Tibial artery (tissue), 4 donors: ENCODE measurements at regions not wholly inside any gene's neighbourhood (a gene's known extent, or its start where the extent isn't known, plus 50 kb on each side); places are given as distances from the start of the nearest gene placed in this dataset.

Experiments
- DNase-seq, 2 donors: peaks; one replicate each; pipeline ENCODE4 v3.0.0-alpha.2; 2019
- H3K27ac ChIP-seq, 2 donors: fragments of 200-600 bp; sonication (generic) in 1 of 2; 1 replicate in 1 of 2; 2 replicates in 1 of 2; pipeline ENCODE4 v1.5.1; 2018 to 2019; ENCODE audit warnings: mild to moderate bottlenecking in 1 of 2
- H3K27me3 ChIP-seq, 2 donors: fragments of 200-600 bp; sonication (generic) in 1 of 2; one replicate each; pipeline versions ENCODE4 v1.5.1 to v1.6.0; 2016 to 2019
- H3K36me3 ChIP-seq, 3 donors: fragments of 200-600 bp; sonication (generic) in 2 of 3; one replicate each; pipeline ENCODE4 v1.5.1; 2016 to 2019; ENCODE audit warnings: mild to moderate bottlenecking in 2 of 3
- H3K4me1 ChIP-seq, 4 donors: fragments of 200-600 bp; sonication (generic) in 2 of 4; 1 replicate in 3 of 4; 2 replicates in 1 of 4; pipeline ENCODE4 v1.5.1; 2016 to 2019
- H3K4me3 ChIP-seq, 2 donors: fragments of 200-600 bp; sonication (generic) in 1 of 2; 1 replicate in 1 of 2; 2 replicates in 1 of 2; pipeline ENCODE4 v1.5.1; 2018 to 2019; ENCODE audit warnings: mild to moderate bottlenecking in 2 of 2
- H3K9me3 ChIP-seq, 3 donors: fragments of 200-600 bp; sonication (generic) in 1 of 3; one replicate each; pipeline ENCODE4 v1.5.1; 2016 to 2019
- intact Hi-C: fragments of 100-400 bp; cut with DNase I; formaldehyde crosslinking; loops from one replicate; pipeline ENCODE4 v1.15.0; 2023; ENCODE audit warnings: low total_unique reads
- TF ChIP-seq, protein P1 (sequence below), 2 experiments: fragments of 200-600 bp in 1 of 2; fragments of 450-650 bp in 1 of 2; IDR thresholded peaks; one replicate each; pipeline ENCODE4 v1.5.1; 2017 to 2019; ENCODE audit warnings: antibody characterized with exemption in 2 of 2, mild to moderate bottlenecking in 1 of 2, moderate library complexity in 1 of 2

DNA sequence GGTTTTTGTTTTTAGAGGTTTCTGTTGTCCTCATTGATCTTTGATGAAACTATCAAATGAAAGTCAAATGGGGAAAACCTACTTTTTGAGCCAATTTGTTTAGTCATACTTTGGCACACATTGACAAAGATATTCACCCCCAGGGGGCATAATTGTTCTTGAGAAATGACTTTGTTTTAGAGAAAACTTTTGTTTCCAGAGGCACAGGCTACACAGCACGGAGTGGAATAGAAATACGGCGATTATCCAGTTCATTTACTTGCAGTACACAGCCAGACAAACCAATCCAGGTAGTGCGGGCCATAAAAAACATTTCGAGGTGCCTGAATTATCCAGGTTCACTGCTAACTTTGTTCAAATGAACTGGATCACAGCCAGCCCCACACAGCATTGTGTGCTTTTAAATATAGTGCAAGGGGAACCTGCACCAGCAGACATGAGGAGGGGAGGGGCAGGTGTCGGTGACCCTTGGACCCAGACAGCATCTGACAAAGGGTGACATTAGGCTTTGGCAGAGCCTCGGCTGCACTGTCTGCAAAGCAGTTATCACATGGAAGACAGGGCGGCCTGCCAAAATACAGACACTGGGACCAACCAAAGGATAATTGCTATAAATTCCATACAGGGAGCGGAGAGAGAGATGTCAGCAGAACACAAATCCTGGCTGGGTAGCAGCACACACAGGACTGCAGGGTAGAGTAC is 179.6 kb upstream of the NOCT start:
- intact Hi-C loops, result no loop called here
- peaks cover 0 to 8% (median 0%) of the 10 kb centered on the region in 4 donors for H3K4me1 ChIP-seq
- no peak for DNase-seq
- H3K27me3 ChIP-seq, result no peaks in the 10 kb centered on the region
- no peaks in the 10 kb centered on the region for H3K9me3 ChIP-seq
- TF ChIP-seq, protein P1, sequence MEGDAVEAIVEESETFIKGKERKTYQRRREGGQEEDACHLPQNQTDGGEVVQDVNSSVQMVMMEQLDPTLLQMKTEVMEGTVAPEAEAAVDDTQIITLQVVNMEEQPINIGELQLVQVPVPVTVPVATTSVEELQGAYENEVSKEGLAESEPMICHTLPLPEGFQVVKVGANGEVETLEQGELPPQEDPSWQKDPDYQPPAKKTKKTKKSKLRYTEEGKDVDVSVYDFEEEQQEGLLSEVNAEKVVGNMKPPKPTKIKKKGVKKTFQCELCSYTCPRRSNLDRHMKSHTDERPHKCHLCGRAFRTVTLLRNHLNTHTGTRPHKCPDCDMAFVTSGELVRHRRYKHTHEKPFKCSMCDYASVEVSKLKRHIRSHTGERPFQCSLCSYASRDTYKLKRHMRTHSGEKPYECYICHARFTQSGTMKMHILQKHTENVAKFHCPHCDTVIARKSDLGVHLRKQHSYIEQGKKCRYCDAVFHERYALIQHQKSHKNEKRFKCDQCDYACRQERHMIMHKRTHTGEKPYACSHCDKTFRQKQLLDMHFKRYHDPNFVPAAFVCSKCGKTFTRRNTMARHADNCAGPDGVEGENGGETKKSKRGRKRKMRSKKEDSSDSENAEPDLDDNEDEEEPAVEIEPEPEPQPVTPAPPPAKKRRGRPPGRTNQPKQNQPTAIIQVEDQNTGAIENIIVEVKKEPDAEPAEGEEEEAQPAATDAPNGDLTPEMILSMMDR (IDR thresholded peaks at IDR 0.05), result no peak
- H3K36me3 ChIP-seq, result no peaks in the 10 kb centered on the region
- H3K27ac ChIP-seq, result no peak overlapping the region
- H3K4me3 ChIP-seq, result no peak overlapping the region

- intact Hi-C loops, result no loop called here
- DNase-seq, result no peak
- no peaks in the 10 kb centered on the region for H3K36me3 ChIP-seq
- H3K27ac ChIP-seq, result no peak overlapping the region
- peaks cover 0 to 8% (median 0%) of the 10 kb centered on the region in 4 donors for H3K4me1 ChIP-seq
- no peaks in the 10 kb centered on the region for H3K9me3 ChIP-seq
- TF ChIP-seq, protein P1 (IDR thresholded peaks at IDR 0.05), result no peak
- H3K4me3 ChIP-seq, result no peak overlapping the region
- H3K27me3 ChIP-seq, result no peaks in the 10 kb centered on the region
Measured at GRCh38 chr4:138833974-138834373, 181.6 kb upstream of the NOCT start.

GRCh38 chr4:138832563-138832962 is 183.0 kb upstream of the NOCT start:
- TF ChIP-seq, protein P1 (IDR thresholded peaks at IDR 0.05), result no peak
- Histone ChIP-seq H3K4me3 (no peak overlapping the region), H3K36me3 (no peaks in the 10 kb centered on the region), H3K9me3 (no peaks in the 10 kb centered on the region), H3K4me1 (peaks cover 0 to 10% (median under 1%) of the 10 kb centered on the region in 4 donors), H3K27ac (no peak overlapping the region), H3K27me3 (no peaks in the 10 kb centered on the region)
- intact Hi-C loops, result no loop called here
- no peak for DNase-seq

DNA sequence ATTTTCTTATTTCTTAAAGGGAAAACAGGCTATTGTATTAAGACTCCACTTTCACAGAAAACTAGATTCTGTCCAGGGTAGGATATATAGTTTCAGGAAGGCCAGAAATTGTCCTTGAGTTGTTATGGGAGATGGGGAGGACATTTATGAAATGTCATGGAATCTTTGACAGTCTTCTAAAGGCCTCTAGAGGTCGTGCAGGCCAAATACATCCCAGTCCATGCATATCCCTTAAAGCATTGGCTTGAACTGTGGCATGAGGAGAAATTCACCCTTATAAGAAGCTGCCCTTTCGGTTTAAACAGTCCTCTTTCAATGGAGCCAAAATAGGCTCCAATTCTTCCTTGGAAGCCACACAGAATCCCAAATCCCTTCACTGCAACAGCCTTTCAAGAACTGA is 183.6 kb upstream of the NOCT start:
- Histone ChIP-seq H3K27ac (no peak overlapping the region), H3K9me3 (no peaks in the 10 kb centered on the region), H3K4me3 (no peak overlapping the region), H3K4me1 (peaks cover 0 to 16% (median 3%) of the 10 kb centered on the region in 4 donors), H3K27me3 (no peaks in the 10 kb centered on the region), H3K36me3 (no peaks in the 10 kb centered on the region)
- DNase-seq, result no peak
- TF ChIP-seq, protein P1 (IDR thresholded peaks at IDR 0.05), result no peak
- intact Hi-C loops, result no loop called here

- H3K36me3 ChIP-seq, result no peaks in the 10 kb centered on the region
- H3K4me1 ChIP-seq, result peaks cover 0 to 17% (median 4%) of the 10 kb centered on the region in 4 donors
- no peaks in the 10 kb centered on the region for H3K27me3 ChIP-seq
- TF ChIP-seq, protein P1 (IDR thresholded peaks at IDR 0.05), result no peak
- intact Hi-C loops, result no loop called here
- H3K9me3 ChIP-seq, result no peaks in the 10 kb centered on the region
- no peak overlapping the region for H3K4me3 ChIP-seq
- H3K27ac ChIP-seq, result no peak overlapping the region
- DNase-seq, result no peak
Measured at GRCh38 chr4:138828926-138829325, 186.7 kb upstream of the NOCT start.
